ENCODE measurements at regions not wholly inside any gene's neighbourhood (a gene's known extent, or its start where the extent isn't known, plus 50 kb on each side); places are given as distances from the start of the nearest gene placed in this dataset.

- WGBS, 3 donors = 34 to 39% (median 37%) methylated on average over 6 of the region's 6 CpGs
- Histone ChIP-seq H3K9me3 (no peaks in the 10 kb centered on the region), H3K27ac (no peak overlapping the region), H3K4me3 (no peak overlapping the region), H3K27me3 (ENCODE audit: insufficient read depth in 3 of 3, low read length in 2 of 3) (no peaks in the 10 kb centered on the region), H3K4me1 (no peaks in the 10 kb centered on the region), H3K36me3 (ENCODE audit: insufficient read depth in 1 of 2, low read depth in 1 of 2) (no peaks in the 10 kb centered on the region)
- intact Hi-C loops (cut with DNase I) = no loop called here
- DNase-seq (no peak), ATAC-seq (no peak)
- no peak for TF ChIP-seq CTCF (IDR thresholded peaks at IDR 0.05)
Measured at GRCh38 chr4:126969360-126970235, 663.2 kb upstream of the INTU start.

- no peak for TF ChIP-seq CTCF (IDR thresholded peaks at IDR 0.05)
Measured at GRCh38 chr4:126973201-126973600, 659.6 kb upstream of the INTU start.

GRCh38 chr4:126976850-126977632 lies 655.7 kb upstream of the INTU start:
- DNase-seq = no peak
- H3K4me3 ChIP-seq = no peak overlapping the region
- TF ChIP-seq CTCF (IDR thresholded peaks at IDR 0.05) = no peak
- H3K27ac ChIP-seq = no peak overlapping the region
- intact Hi-C loops (cut with DNase I) = no loop called here
- H3K36me3 ChIP-seq (ENCODE audit: insufficient read depth in 1 of 2, low read depth in 1 of 2) = no peaks in the 10 kb centered on the region
- 32 to 42% (median 40%) methylated on average over 5 of the region's 5 CpGs for WGBS, 3 donors
- no peaks in the 10 kb centered on the region for H3K4me1 ChIP-seq
- H3K27me3 ChIP-seq (ENCODE audit: insufficient read depth in 3 of 3, low read length in 2 of 3) = no peaks in the 10 kb centered on the region
- no peaks in the 10 kb centered on the region for H3K9me3 ChIP-seq
- no peak for ATAC-seq

More at GRCh38 chr4:126973201-126973600, 659.6 kb upstream of the INTU start:
- H3K27me3 ChIP-seq (ENCODE audit: insufficient read depth in 3 of 3, low read length in 2 of 3) = no peaks in the 10 kb centered on the region
- no peaks in the 10 kb centered on the region for H3K36me3 ChIP-seq (ENCODE audit: insufficient read depth in 1 of 2, low read depth in 1 of 2)
- no peaks in the 10 kb centered on the region for H3K9me3 ChIP-seq
- intact Hi-C loops (cut with DNase I) = no loop called here
- H3K27ac ChIP-seq = no peak overlapping the region
- H3K4me3 ChIP-seq = no peak overlapping the region
- ATAC-seq = no peak
- WGBS, 3 donors = 67 to 85% (median 72%) methylated on average over 1 of the region's 1 CpG
- DNase-seq = no peak
- H3K4me1 ChIP-seq = no peaks in the 10 kb centered on the region

GRCh38 chr4:126986005-126986404 lies 646.8 kb upstream of the INTU start:
- no peaks in the 10 kb centered on the region for H3K4me1 ChIP-seq
- H3K36me3 ChIP-seq (ENCODE audit: insufficient read depth in 1 of 2, low read depth in 1 of 2) = no peaks in the 10 kb centered on the region
- no peaks in the 10 kb centered on the region for H3K27me3 ChIP-seq (ENCODE audit: insufficient read depth in 3 of 3, low read length in 2 of 3)
- no peaks in the 10 kb centered on the region for H3K9me3 ChIP-seq
- intact Hi-C loops (cut with DNase I) = no loop called here
- no peak overlapping the region for H3K4me3 ChIP-seq
- ATAC-seq (no peak), DNase-seq (no peak)
- WGBS, 3 donors = 89 to 97% (median 91%) methylated on average over 1 of the region's 1 CpG
- no peak for TF ChIP-seq CTCF (IDR thresholded peaks at IDR 0.05)
- no peak overlapping the region for H3K27ac ChIP-seq

Measured in psoas muscle (tissue), 7 donors.